ENCODE measurements at regions not wholly inside any gene's neighbourhood (a gene's known extent, or its start where the extent isn't known, plus 50 kb on each side); places are given as distances from the start of the nearest gene placed in this dataset.

GRCh38 chr3:194953291-194953690, 267.6 kb downstream of the FAM43A start:
- no peak for DNase-seq (ENCODE audit: low spot score)
- peak overlapping the region; percentile 72 for H3K27ac Mint-ChIP-seq (ENCODE audit: unreplicated experiment)
- peak overlapping the region; percentile 51 for H3K4me3 Mint-ChIP-seq (ENCODE audit: unreplicated experiment)
- H3K27me3 Mint-ChIP-seq (ENCODE audit: unreplicated experiment), result peaks cover 3% of the 10 kb centered on the region
- TF ChIP-seq, protein P1, sequence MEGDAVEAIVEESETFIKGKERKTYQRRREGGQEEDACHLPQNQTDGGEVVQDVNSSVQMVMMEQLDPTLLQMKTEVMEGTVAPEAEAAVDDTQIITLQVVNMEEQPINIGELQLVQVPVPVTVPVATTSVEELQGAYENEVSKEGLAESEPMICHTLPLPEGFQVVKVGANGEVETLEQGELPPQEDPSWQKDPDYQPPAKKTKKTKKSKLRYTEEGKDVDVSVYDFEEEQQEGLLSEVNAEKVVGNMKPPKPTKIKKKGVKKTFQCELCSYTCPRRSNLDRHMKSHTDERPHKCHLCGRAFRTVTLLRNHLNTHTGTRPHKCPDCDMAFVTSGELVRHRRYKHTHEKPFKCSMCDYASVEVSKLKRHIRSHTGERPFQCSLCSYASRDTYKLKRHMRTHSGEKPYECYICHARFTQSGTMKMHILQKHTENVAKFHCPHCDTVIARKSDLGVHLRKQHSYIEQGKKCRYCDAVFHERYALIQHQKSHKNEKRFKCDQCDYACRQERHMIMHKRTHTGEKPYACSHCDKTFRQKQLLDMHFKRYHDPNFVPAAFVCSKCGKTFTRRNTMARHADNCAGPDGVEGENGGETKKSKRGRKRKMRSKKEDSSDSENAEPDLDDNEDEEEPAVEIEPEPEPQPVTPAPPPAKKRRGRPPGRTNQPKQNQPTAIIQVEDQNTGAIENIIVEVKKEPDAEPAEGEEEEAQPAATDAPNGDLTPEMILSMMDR (IDR thresholded peaks at IDR 0.05; ENCODE audit: unreplicated experiment), result no peak
- H3K4me1 Mint-ChIP-seq (ENCODE audit: unreplicated experiment), result peaks cover 25% of the 10 kb centered on the region
- H3K36me3 Mint-ChIP-seq (ENCODE audit: low read depth, unreplicated experiment), result peaks cover 7% of the 10 kb centered on the region
- H3K9me3 Mint-ChIP-seq (ENCODE audit: unreplicated experiment), result no peaks in the 10 kb centered on the region

DNA sequence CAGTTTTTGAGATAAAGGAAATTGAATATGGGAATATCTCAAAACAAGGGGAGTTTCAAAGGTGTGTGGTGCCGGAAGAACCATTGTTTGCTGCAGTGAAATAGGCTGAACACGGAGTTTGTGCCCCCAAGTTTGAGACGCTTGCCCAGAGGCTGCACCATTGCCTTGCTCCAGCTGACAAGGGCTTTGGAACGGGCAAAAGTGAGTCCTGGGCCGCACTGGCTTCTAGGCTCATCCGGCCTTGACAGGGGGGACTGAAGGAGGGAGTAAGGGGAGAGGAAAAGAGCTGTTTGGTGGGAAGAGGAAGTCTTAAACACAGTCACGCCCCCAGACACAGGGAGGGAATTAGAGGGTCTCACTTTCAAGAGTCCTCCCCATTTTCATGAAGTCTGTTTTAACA, 269.9 kb downstream of the FAM43A start:
- Mint-ChIP-seq H3K9me3 (ENCODE audit: unreplicated experiment) (no peaks in the 10 kb centered on the region), H3K4me3 (ENCODE audit: unreplicated experiment) (no peak overlapping the region), H3K27me3 (ENCODE audit: unreplicated experiment) (peaks cover 3% of the 10 kb centered on the region), H3K36me3 (ENCODE audit: low read depth, unreplicated experiment) (peaks cover 3% of the 10 kb centered on the region), H3K4me1 (ENCODE audit: unreplicated experiment) (peaks cover 25% of the 10 kb centered on the region), H3K27ac (ENCODE audit: unreplicated experiment) (no peak overlapping the region)
- TF ChIP-seq, protein P1 (IDR thresholded peaks at IDR 0.05; ENCODE audit: unreplicated experiment), result no peak
- no peak for DNase-seq (ENCODE audit: low spot score)

- Mint-ChIP-seq H3K9me3 (ENCODE audit: unreplicated experiment) (no peaks in the 10 kb centered on the region), H3K27ac (ENCODE audit: unreplicated experiment) (no peak overlapping the region), H3K36me3 (ENCODE audit: low read depth, unreplicated experiment) (peaks cover 3% of the 10 kb centered on the region), H3K4me3 (ENCODE audit: unreplicated experiment) (no peak overlapping the region), H3K4me1 (ENCODE audit: unreplicated experiment) (peaks cover 25% of the 10 kb centered on the region), H3K27me3 (ENCODE audit: unreplicated experiment) (peaks cover 3% of the 10 kb centered on the region)
- TF ChIP-seq, protein P1 (IDR thresholded peaks at IDR 0.05; ENCODE audit: unreplicated experiment), result no peak
- no peak for DNase-seq (ENCODE audit: low spot score)
Observed at GRCh38 chr3:194955979-194956696, 270.5 kb downstream of the FAM43A start.

- no peaks in the 10 kb centered on the region for H3K9me3 Mint-ChIP-seq (ENCODE audit: unreplicated experiment)
- H3K4me1 Mint-ChIP-seq (ENCODE audit: unreplicated experiment), result peaks cover 25% of the 10 kb centered on the region
- peaks cover 3% of the 10 kb centered on the region for H3K27me3 Mint-ChIP-seq (ENCODE audit: unreplicated experiment)
- DNase-seq (ENCODE audit: low spot score), result no peak
- TF ChIP-seq, protein P1 (IDR thresholded peaks at IDR 0.05; ENCODE audit: unreplicated experiment), result no peak
- no peak overlapping the region for H3K4me3 Mint-ChIP-seq (ENCODE audit: unreplicated experiment)
- no peak overlapping the region for H3K27ac Mint-ChIP-seq (ENCODE audit: unreplicated experiment)
- peaks cover 3% of the 10 kb centered on the region for H3K36me3 Mint-ChIP-seq (ENCODE audit: low read depth, unreplicated experiment)
Observed at GRCh38 chr3:194956697-194957396, 271.2 kb downstream of the FAM43A start.

- Mint-ChIP-seq H3K9me3 (ENCODE audit: unreplicated experiment) (no peaks in the 10 kb centered on the region), H3K4me3 (ENCODE audit: unreplicated experiment) (no peak overlapping the region)
- TF ChIP-seq, protein P1 (IDR thresholded peaks at IDR 0.05; ENCODE audit: unreplicated experiment), result no peak
Observed at GRCh38 chr3:194957743-194958240, 272.1 kb downstream of the FAM43A start.

More at GRCh38 chr3:194957743-194958240, 272.1 kb downstream of the FAM43A start:
- Mint-ChIP-seq H3K27me3 (ENCODE audit: unreplicated experiment) (peaks cover 3% of the 10 kb centered on the region), H3K27ac (ENCODE audit: unreplicated experiment) (no peak overlapping the region), H3K4me1 (ENCODE audit: unreplicated experiment) (peaks cover 18% of the 10 kb centered on the region), H3K36me3 (ENCODE audit: low read depth, unreplicated experiment) (no peaks in the 10 kb centered on the region)
- no peak for DNase-seq (ENCODE audit: low spot score)

Data from endothelial cell (in vitro differentiated cells).